Parathyroid adenoma (tissue), 2 donors: ENCODE measurements at regions not wholly inside any gene's neighbourhood (a gene's known extent, or its start where the extent isn't known, plus 50 kb on each side); places are given as distances from the start of the nearest gene placed in this dataset.

ENCODE experiments used
- H2AFZ ChIP-seq: fragments of 300-600 bp; sonication (generic); one replicate; pipeline ENCODE4 v1.7.0; 2017; ENCODE audit warnings: antibody characterized with exemption, mild to moderate bottlenecking
- H3K27ac ChIP-seq: fragments of 300-600 bp; sonication (generic); one replicate; pipeline ENCODE4 v1.7.0; 2017
- H3K27me3 ChIP-seq: fragments of 300-600 bp; sonication (generic); one replicate; pipeline ENCODE4 v1.7.0; 2017; ENCODE audit warnings: low read length; ENCODE audit not compliant: control insufficient read depth, insufficient read depth
- H3K36me3 ChIP-seq: fragments of 300-600 bp; sonication (generic); one replicate; pipeline ENCODE4 v1.7.0; 2017; ENCODE audit warnings: low read length; ENCODE audit not compliant: control insufficient read depth, insufficient read depth
- H3K4me1 ChIP-seq: fragments of 300-600 bp; sonication (generic); one replicate; pipeline ENCODE4 v1.7.0; 2017; ENCODE audit warnings: control low read depth
- H3K4me2 ChIP-seq: fragments of 300-600 bp; sonication (generic); one replicate; pipeline ENCODE4 v1.7.0; 2017; ENCODE audit warnings: low read length
- H3K4me3 ChIP-seq: fragments of 300-600 bp; sonication (generic); one replicate; pipeline ENCODE4 v1.7.0; 2017; ENCODE audit warnings: low read depth, low read length
- H3K79me2 ChIP-seq: fragments of 300-600 bp; sonication (generic); one replicate; pipeline ENCODE4 v1.7.0; 2017; ENCODE audit warnings: control low read depth
- H3K9ac ChIP-seq: fragments of 300-600 bp; sonication (generic); one replicate; pipeline ENCODE4 v1.7.0; 2017; ENCODE audit warnings: mild to moderate bottlenecking
- H3K9me3 ChIP-seq: fragments of 300-600 bp; sonication (generic); one replicate; pipeline ENCODE4 v1.7.0; 2017; ENCODE audit warnings: low read length; ENCODE audit not compliant: control insufficient read depth
- TF ChIP-seq, protein P1 (sequence below): fragments of 300-600 bp; sonication (generic); IDR thresholded peaks from one replicate; pipeline ENCODE4 v1.7.0; 2017; ENCODE audit warnings: antibody characterized with exemption, mild to moderate bottlenecking
- donor health status: primary hyperparathyroidism.

DNA sequence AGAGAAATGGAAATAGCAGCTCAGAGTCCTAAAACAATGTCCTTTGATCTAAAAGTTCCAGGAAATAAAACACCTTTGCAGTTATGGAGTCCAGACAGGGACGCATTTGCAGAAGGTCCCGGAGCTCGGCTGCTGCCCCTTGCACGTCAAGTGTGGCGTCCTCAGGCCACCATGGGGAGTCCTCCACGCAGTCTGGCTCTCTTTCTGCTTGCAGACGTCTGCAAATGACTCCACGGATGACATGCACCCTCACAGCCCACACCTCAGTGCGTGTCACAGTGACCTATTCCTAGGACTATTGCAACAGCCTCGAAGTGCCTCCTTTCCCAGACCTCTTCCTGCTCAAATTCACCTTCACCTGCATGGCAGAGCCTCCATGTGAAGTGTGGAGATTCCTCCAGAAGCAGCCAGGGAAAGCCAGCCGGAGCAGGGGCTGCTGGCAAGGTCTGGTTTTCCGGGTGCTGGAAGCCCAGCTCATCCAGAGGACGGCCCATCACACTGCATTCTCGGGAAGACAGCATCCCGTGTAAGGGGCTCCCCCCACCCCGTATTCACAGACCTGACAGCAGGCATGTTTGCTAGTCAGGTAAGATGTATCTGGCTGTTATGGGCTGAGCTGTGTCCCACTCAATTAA lies 137.7 kb downstream of the ASB1 start:
- H3K79me2 ChIP-seq: no peaks in the 10 kb centered on the region
- no peak overlapping the region for H3K4me2 ChIP-seq
- no peaks in the 10 kb centered on the region for H3K9me3 ChIP-seq
- H3K27ac ChIP-seq: no peak overlapping the region
- no peaks in the 10 kb centered on the region for H3K27me3 ChIP-seq
- no peak overlapping the region for H3K9ac ChIP-seq
- TF ChIP-seq, protein P1, sequence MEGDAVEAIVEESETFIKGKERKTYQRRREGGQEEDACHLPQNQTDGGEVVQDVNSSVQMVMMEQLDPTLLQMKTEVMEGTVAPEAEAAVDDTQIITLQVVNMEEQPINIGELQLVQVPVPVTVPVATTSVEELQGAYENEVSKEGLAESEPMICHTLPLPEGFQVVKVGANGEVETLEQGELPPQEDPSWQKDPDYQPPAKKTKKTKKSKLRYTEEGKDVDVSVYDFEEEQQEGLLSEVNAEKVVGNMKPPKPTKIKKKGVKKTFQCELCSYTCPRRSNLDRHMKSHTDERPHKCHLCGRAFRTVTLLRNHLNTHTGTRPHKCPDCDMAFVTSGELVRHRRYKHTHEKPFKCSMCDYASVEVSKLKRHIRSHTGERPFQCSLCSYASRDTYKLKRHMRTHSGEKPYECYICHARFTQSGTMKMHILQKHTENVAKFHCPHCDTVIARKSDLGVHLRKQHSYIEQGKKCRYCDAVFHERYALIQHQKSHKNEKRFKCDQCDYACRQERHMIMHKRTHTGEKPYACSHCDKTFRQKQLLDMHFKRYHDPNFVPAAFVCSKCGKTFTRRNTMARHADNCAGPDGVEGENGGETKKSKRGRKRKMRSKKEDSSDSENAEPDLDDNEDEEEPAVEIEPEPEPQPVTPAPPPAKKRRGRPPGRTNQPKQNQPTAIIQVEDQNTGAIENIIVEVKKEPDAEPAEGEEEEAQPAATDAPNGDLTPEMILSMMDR: no peak
- H2AFZ ChIP-seq: no peak overlapping the region
- H3K4me1 ChIP-seq: no peaks in the 10 kb centered on the region
- H3K36me3 ChIP-seq: no peaks in the 10 kb centered on the region
- no peak overlapping the region for H3K4me3 ChIP-seq

DNA sequence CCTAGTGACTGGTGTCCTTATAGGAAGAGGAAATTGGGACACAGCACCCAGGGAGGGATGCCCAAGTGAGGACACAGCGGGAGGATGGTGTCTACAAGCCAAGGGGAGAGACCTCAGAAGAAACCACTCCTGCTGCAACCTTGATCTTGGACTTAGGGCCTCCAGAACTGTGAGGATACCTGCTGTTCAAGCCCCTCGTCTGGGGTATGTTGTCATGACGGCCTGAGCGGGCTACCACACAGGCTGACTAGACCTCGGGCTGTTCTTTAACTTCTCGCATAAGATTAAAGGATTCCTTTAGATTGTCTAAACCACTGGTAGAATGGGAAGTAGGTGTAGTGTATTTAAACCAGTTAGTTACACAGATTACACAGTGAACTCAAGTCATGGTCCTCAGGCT lies 138.3 kb downstream of the ASB1 start:
- Histone ChIP-seq H3K9ac (no peak overlapping the region), H3K9me3 (no peaks in the 10 kb centered on the region), H3K79me2 (no peaks in the 10 kb centered on the region), H3K4me3 (no peak overlapping the region), H3K36me3 (no peaks in the 10 kb centered on the region), H3K27me3 (no peaks in the 10 kb centered on the region), H3K4me1 (no peaks in the 10 kb centered on the region), H3K4me2 (no peak overlapping the region), H3K27ac (no peak overlapping the region), H2AFZ (no peak overlapping the region)
- TF ChIP-seq, protein P1: no peak

DNA sequence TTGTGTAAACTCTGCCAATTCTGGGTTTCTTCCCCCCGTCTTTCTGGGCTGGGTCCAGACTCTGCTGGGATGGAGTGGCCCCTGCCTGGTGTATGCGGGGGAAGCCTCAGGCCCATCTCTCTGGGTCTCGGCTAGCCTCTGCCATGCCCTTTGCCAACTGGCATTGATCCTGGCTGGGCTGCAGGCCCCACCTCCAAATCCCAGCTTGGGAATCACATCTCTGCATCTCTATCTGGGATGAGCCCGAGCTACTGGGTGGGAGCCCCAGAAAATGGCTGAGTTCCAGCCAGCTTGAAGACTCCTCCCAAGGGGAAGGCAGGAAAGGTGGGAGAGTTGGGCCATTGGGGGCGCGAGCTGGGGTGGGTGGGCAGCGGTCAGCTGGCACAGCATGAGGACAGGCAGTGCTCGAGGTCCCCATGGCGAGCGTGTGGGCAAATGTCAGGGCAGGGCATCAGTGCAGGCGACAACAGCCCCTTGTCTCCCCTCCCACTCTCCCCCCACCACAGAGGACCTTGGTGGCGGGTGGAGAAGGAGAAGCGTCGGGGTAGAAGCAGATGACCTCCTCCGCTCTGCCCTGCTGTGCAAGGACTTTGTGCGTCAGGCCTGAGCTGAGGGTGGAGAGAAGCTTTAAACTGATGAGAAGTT lies 139.4 kb downstream of the ASB1 start:
- Histone ChIP-seq H3K79me2 (no peaks in the 10 kb centered on the region), H2AFZ (no peak overlapping the region), H3K9me3 (no peaks in the 10 kb centered on the region), H3K9ac (no peak overlapping the region), H3K27me3 (no peaks in the 10 kb centered on the region), H3K4me1 (no peaks in the 10 kb centered on the region), H3K36me3 (no peaks in the 10 kb centered on the region), H3K27ac (no peak overlapping the region), H3K4me2 (no peak overlapping the region), H3K4me3 (no peak overlapping the region)
- TF ChIP-seq, protein P1: no peak

DNA sequence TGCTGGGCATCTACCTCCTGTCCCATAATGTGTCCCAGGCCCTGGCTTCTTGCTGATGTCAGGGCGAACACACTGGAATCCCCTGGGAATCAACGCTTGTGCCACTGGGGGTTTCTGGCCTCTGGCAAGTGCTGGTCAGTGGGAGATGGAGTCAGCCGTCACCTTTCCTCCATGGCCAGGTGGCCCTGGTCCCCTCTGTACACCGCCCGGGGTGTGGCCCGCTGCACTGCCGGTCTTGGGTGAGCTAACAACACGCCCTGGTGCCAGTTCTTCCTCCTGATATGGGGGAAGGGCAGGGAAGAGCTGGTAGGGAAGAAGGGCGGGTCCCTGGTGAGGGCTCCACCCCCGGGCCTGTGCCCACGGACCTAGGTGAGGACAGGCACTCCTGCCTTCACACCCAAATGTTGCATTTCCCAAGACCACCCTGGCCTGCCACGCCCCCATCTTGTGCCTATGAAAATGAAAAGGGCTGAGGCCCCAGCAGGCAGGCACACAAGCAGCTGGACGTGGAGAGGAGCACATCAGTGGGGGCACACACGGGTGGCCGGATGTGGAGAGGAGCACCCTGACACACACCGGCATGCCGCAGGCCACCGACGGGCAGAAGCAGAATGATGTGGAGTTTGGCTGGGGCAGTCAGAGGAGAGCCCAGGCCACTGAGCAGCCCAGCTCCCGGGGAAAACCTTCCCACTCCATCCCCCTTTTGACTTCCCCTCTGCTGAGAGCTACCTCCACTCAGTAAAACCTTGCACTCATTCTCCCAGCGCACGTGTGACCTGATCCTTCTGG lies 140.5 kb downstream of the ASB1 start:
- TF ChIP-seq, protein P1: no peak
- Histone ChIP-seq H3K36me3 (no peaks in the 10 kb centered on the region), H2AFZ (no peak overlapping the region), H3K9ac (no peak overlapping the region), H3K79me2 (no peaks in the 10 kb centered on the region), H3K4me3 (no peak overlapping the region), H3K27ac (no peak overlapping the region), H3K4me2 (no peak overlapping the region), H3K27me3 (no peaks in the 10 kb centered on the region), H3K9me3 (no peaks in the 10 kb centered on the region), H3K4me1 (no peaks in the 10 kb centered on the region)
